SU-DHL-6 (cell line): ENCODE measurements at regions not wholly inside any gene's neighbourhood (a gene's known extent, or its start where the extent isn't known, plus 50 kb on each side); places are given as distances from the start of the nearest gene placed in this dataset.

Experiments used
- CTCF ChIP-seq: fragments of 200-600 bp; sonication (generic); IDR thresholded peaks from one replicate; pipeline ENCODE4 v1.5.1; 2017; ENCODE audit warnings: antibody characterized with exemption, mild to moderate bottlenecking, low read length, moderate library complexity; ENCODE audit not compliant: insufficient read depth, poor library complexity, severe bottlenecking
- EZH2phosphoT487 ChIP-seq: fragments of 200-600 bp; sonication (generic), shearing (Covaris generic); conservative IDR thresholded peaks from 2 replicates; pipeline ENCODE4 v1.6.1; 2018; ENCODE audit warnings: mild to moderate bottlenecking, antibody characterized with exemption, low read length, moderate library complexity, mixed read lengths

- TF ChIP-seq CTCF (no peak), EZH2phosphoT487 (no peak)
These were observed 549.0 kb downstream of the IGSF11 start for GRCh38 chr3:118485693-118486092.
